H9 (cell line): ENCODE measurements at regions not wholly inside any gene's neighbourhood (a gene's known extent, or its start where the extent isn't known, plus 50 kb on each side); places are given as distances from the start of the nearest gene placed in this dataset.

Experiments used
- DNase-seq: peaks from one replicate; pipeline ENCODE4 v3.0.0-alpha.2; 2017
- H2AFZ ChIP-seq: one replicate; pipeline ENCODE4 v1.6.1; 2013; ENCODE audit warnings: mild to moderate bottlenecking, low read length, control low read depth, moderate library complexity
- H2AK5ac ChIP-seq: 2 replicates; pipeline ENCODE4 v1.6.1; 2013; ENCODE audit warnings: low read length, control low read depth, mixed read lengths; ENCODE audit not compliant: insufficient read length
- H2BK120ac ChIP-seq: one replicate; pipeline ENCODE4 v1.6.1; 2013; ENCODE audit warnings: low read depth, mild to moderate bottlenecking, low read length, control low read depth, inconsistent platforms; ENCODE audit not compliant: poor library complexity, severe bottlenecking
- H2BK12ac ChIP-seq: 2 replicates; pipeline ENCODE4 v1.6.1; 2013; ENCODE audit warnings: low read length, control low read depth, mixed read lengths, low read depth; ENCODE audit not compliant: insufficient read length
- H2BK15ac ChIP-seq: 2 replicates; pipeline ENCODE4 v1.6.1; 2013; ENCODE audit warnings: low read depth, low read length, control low read depth
- H2BK20ac ChIP-seq: one replicate; pipeline ENCODE4 v1.6.1; 2013; ENCODE audit warnings: low read depth, mild to moderate bottlenecking, low read length, control low read depth, inconsistent platforms; ENCODE audit not compliant: poor library complexity, severe bottlenecking
- H2BK5ac ChIP-seq: 2 replicates; pipeline ENCODE4 v1.6.1; 2013; ENCODE audit warnings: low read length, control low read depth, mixed read lengths; ENCODE audit not compliant: insufficient read length
- H3K14ac ChIP-seq: 2 replicates; pipeline ENCODE4 v1.6.1; 2013; ENCODE audit warnings: low read length, control low read depth; ENCODE audit not compliant: insufficient read depth
- H3K18ac ChIP-seq: 2 replicates; pipeline ENCODE4 v1.6.1; 2013; ENCODE audit warnings: low read depth, mild to moderate bottlenecking, mixed read lengths, low read length, control low read depth; ENCODE audit not compliant: insufficient read length
- H3K23ac ChIP-seq: 2 replicates; pipeline ENCODE4 v1.6.1; 2013; ENCODE audit warnings: low read length, control low read depth, mixed read lengths, low read depth; ENCODE audit not compliant: insufficient read length
- H3K23me2 ChIP-seq: 2 replicates; pipeline ENCODE4 v1.6.1; 2013; ENCODE audit warnings: low read depth, mild to moderate bottlenecking, mixed read lengths, low read length, control low read depth; ENCODE audit not compliant: insufficient read length, poor library complexity, severe bottlenecking
- H3K27ac ChIP-seq: 2 replicates; pipeline ENCODE4 v1.5.1; 2013; ENCODE audit warnings: low read length, control low read depth, mixed read lengths, low read depth; ENCODE audit not compliant: insufficient read length
- H3K27me3 ChIP-seq: 2 replicates; pipeline ENCODE4 v1.6.1; 2013; ENCODE audit warnings: low read length, control low read depth, inconsistent platforms; ENCODE audit not compliant: insufficient read depth
- H3K4ac ChIP-seq: 2 replicates; pipeline ENCODE4 v1.6.1; 2013; ENCODE audit warnings: low read depth, mild to moderate bottlenecking, control low read depth, inconsistent platforms, low read length, moderate library complexity
- H3K4me1 ChIP-seq: 2 replicates; pipeline ENCODE4 v1.6.1; 2013; ENCODE audit warnings: low read length, control low read depth, inconsistent platforms; ENCODE audit not compliant: insufficient read depth
- H3K4me2 ChIP-seq: 2 replicates; pipeline ENCODE4 v1.6.1; 2013; ENCODE audit warnings: low read length, control low read depth, mixed read lengths; ENCODE audit not compliant: insufficient read length, insufficient read depth
- H3K56ac ChIP-seq: 2 replicates; pipeline ENCODE4 v1.6.1; 2013; ENCODE audit warnings: low read depth, mild to moderate bottlenecking, mixed read lengths, low read length, control low read depth; ENCODE audit not compliant: insufficient read length
- H3K79me1 ChIP-seq: 2 replicates; pipeline ENCODE4 v1.6.1; 2013; ENCODE audit warnings: low read depth, mild to moderate bottlenecking, moderate library complexity, low read length, control low read depth, inconsistent platforms; ENCODE audit not compliant: insufficient read depth, poor library complexity, severe bottlenecking
- H3K79me2 ChIP-seq: 2 replicates; pipeline ENCODE4 v1.6.1; 2013; ENCODE audit warnings: low read length, control low read depth, inconsistent platforms; ENCODE audit not compliant: insufficient read depth
- H3K9ac ChIP-seq: 2 replicates; pipeline ENCODE4 v1.6.1; 2013; ENCODE audit warnings: low read length, control low read depth, mixed read lengths; ENCODE audit not compliant: insufficient read length; ENCODE audit errors: extremely low read depth
- H3K9me3 ChIP-seq: one replicate; pipeline ENCODE4 v1.6.1; 2013; ENCODE audit warnings: low read depth, low read length, inconsistent platforms; ENCODE audit not compliant: control insufficient read depth
- H3T11ph ChIP-seq: one replicate; pipeline ENCODE4 v1.6.1; 2013; ENCODE audit warnings: mild to moderate bottlenecking, low read length, control low read depth, inconsistent platforms
- H4K20me1 ChIP-seq: one replicate; pipeline ENCODE4 v1.6.1; 2013; ENCODE audit not compliant: control insufficient read depth, insufficient read length, insufficient read depth
- H4K5ac ChIP-seq: 2 replicates; pipeline ENCODE4 v1.6.1; 2013; ENCODE audit warnings: low read depth, mild to moderate bottlenecking, mixed read lengths, low read length, control low read depth; ENCODE audit not compliant: insufficient read length
- H4K8ac ChIP-seq: replicated peaks from 2 replicates; pipeline ENCODE4 v1.6.1; 2013; ENCODE audit warnings: low read length, control low read depth, mixed read lengths, low read depth; ENCODE audit not compliant: insufficient read length
- H4K91ac ChIP-seq: 2 replicates; pipeline ENCODE4 v1.6.1; 2013; ENCODE audit warnings: low read depth, mild to moderate bottlenecking, moderate library complexity, mixed read lengths, low read length, control low read depth; ENCODE audit not compliant: insufficient read length
- H3K27ac Mint-ChIP-seq, 3 experiments: 2 replicates in 2 of 3; 3 replicates in 1 of 3; pipeline ENCODE4 v1.8.0; 2020 to 2021; ENCODE audit warnings: mixed read lengths in 3 of 3, mild to moderate bottlenecking in 1 of 3, moderate library complexity in 1 of 3
- H3K27me3 Mint-ChIP-seq: 2 replicates; pipeline ENCODE4 v1.8.0; 2021; ENCODE audit warnings: low read depth, mild to moderate bottlenecking, moderate library complexity, mixed read lengths
- H3K36me3 Mint-ChIP-seq, 3 experiments: 2 replicates in 2 of 3; 3 replicates in 1 of 3; pipeline ENCODE4 v1.8.0; 2020 to 2021; ENCODE audit warnings: low read depth in 3 of 3, mixed read lengths in 3 of 3; ENCODE audit not compliant: insufficient read depth in 1 of 3
- H3K4me1 Mint-ChIP-seq, 2 experiments: 2 replicates each; pipeline ENCODE4 v1.8.0; 2020; ENCODE audit warnings: mixed read lengths in 2 of 2
- H3K4me3 Mint-ChIP-seq, 2 experiments: 2 replicates in 1 of 2; 3 replicates in 1 of 2; pipeline ENCODE4 v1.8.0; 2020 to 2021; ENCODE audit warnings: mild to moderate bottlenecking in 2 of 2, mixed read lengths in 2 of 2, moderate library complexity in 1 of 2
- H3K9me3 Mint-ChIP-seq, 2 experiments: 2 replicates in 1 of 2; 3 replicates in 1 of 2; pipeline ENCODE4 v1.8.0; 2020; ENCODE audit warnings: mild to moderate bottlenecking in 2 of 2, mixed read lengths in 2 of 2, moderate library complexity in 1 of 2
- CTCF ChIP-seq: fragments of 200-600 bp; sonication (generic); conservative IDR thresholded peaks from 3 replicates; pipeline ENCODE4 v1.8.0; 2021; ENCODE audit warnings: antibody characterized with exemption, mild to moderate bottlenecking
- WGBS: extraction: QIAGEN DNeasy Blood & Tissue Kit; methylation state at CpG from one replicate; pipeline ENCODE4 v1.1.7; 2013; ENCODE audit warnings: missing lambda C conversion rate, low lambda C conversion rate, mixed read lengths; ENCODE audit not compliant: insufficient read length; ENCODE audit errors: extremely low coverage; 5-methylcytosine and 5-hydroxymethylcytosine counted together

- no peak overlapping the region for H3K23ac ChIP-seq
- no peak overlapping the region for H3T11ph ChIP-seq
- no peak overlapping the region for H2BK120ac ChIP-seq
- no peak overlapping the region for H4K5ac ChIP-seq
- no peak overlapping the region for H2BK15ac ChIP-seq
- Mint-ChIP-seq H3K27me3 (peaks cover 1% of the 10 kb centered on the region; the same call in 1 of the 2 replicates), H3K4me1 (no peaks in the 10 kb centered on the region), H3K4me3 (no peak overlapping the region), H3K27ac (no peak overlapping the region), H3K9me3 (peaks cover 20 to 23% of the 10 kb centered on the region in 2 experiments), H3K36me3 (peaks cover 7 to 9% (median 9%) of the 10 kb centered on the region in 3 experiments)
- no peaks in the 10 kb centered on the region for H3K23me2 ChIP-seq
- no CpG with 5 or more reads among the region's 1 CpG for WGBS
- H2BK20ac ChIP-seq: no peak overlapping the region
- DNase-seq: no peak
- H2BK5ac ChIP-seq: no peak overlapping the region
- H3K9ac ChIP-seq: no peak overlapping the region
- no peak overlapping the region for H4K91ac ChIP-seq
- H3K27ac ChIP-seq: no peak overlapping the region
- no peak overlapping the region for H3K4me2 ChIP-seq
- H4K20me1 ChIP-seq: no peaks in the 10 kb centered on the region
- H3K14ac ChIP-seq: no peak overlapping the region
- no peak for TF ChIP-seq CTCF
- H3K9me3 ChIP-seq: no peaks in the 10 kb centered on the region
- H3K79me2 ChIP-seq: no peaks in the 10 kb centered on the region
- H2AK5ac ChIP-seq: no peak overlapping the region
- H2BK12ac ChIP-seq: no peak overlapping the region
- H3K4ac ChIP-seq: no peak overlapping the region
- no peaks in the 10 kb centered on the region for H3K79me1 ChIP-seq
- no peak overlapping the region for H3K56ac ChIP-seq
- H4K8ac ChIP-seq: no peak overlapping the region
- no peaks in the 10 kb centered on the region for H3K27me3 ChIP-seq
- H3K4me1 ChIP-seq: no peaks in the 10 kb centered on the region
- no peak overlapping the region for H2AFZ ChIP-seq
- H3K18ac ChIP-seq: no peak overlapping the region
Observed at GRCh38 chr6:68282646-68283045, 352.4 kb upstream of the ADGRB3 start.
